Lower leg skin (tissue), 4 donors: ENCODE measurements at regions not wholly inside any gene's neighbourhood (a gene's known extent, or its start where the extent isn't known, plus 50 kb on each side); places are given as distances from the start of the nearest gene placed in this dataset.

ENCODE experiments used
- DNase-seq, 2 donors: peaks; one replicate each; pipeline ENCODE4 v3.0.0-alpha.2; 2019; ENCODE audit warnings: low spot score in 2 of 2
- H3K4me3 ChIP-seq: fragments of 200-600 bp; sonication (generic); 2 replicates; pipeline ENCODE4 v1.5.1; 2017; ENCODE audit warnings: mild to moderate bottlenecking, low read depth; ENCODE audit not compliant: poor library complexity, severe bottlenecking
- CTCF ChIP-seq, 3 donors: fragments of 450-650 bp; IDR thresholded peaks; one replicate each; pipeline ENCODE4 v1.5.1; 2016; ENCODE audit warnings: antibody characterized with exemption in 3 of 3, mild to moderate bottlenecking in 3 of 3, moderate library complexity in 2 of 3
- POLR2A ChIP-seq, 2 donors: fragments of 450-650 bp; IDR thresholded peaks; one replicate each; pipeline ENCODE4 v1.6.1; 2016 to 2017; ENCODE audit warnings: antibody characterized with exemption in 2 of 2, mild to moderate bottlenecking in 1 of 2, moderate library complexity in 1 of 2
- WGBS, 2 donors: methylation state at CpG; one replicate each; pipeline ENCODE4 v1.1.5; 2018; 5-methylcytosine and 5-hydroxymethylcytosine counted together
- intact Hi-C: fragments of 100-400 bp; cut with DNase I; formaldehyde crosslinking; loops from one replicate; pipeline ENCODE4 v1.15.0; 2023; ENCODE audit warnings: low total_unique reads

DNA sequence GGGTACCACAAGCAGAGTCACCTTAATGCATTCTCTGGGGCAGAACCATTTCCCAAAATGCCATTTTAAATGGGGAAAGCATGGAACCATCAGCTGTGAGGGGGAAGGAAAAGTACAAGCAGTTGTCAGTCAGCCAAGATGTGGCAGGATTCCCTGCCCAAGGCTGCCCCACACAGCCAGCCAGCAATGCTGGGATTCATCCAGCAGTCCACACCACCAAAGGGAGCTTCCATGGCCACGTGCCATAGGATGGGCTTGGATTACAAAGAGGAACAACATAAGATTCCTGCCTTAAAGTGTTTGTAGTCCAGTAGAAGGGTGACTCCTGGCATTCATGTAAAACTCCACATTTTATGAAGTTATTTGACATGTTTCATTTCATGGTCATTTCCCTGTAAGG lies 233.3 kb downstream of the SHOX2 start:
- 42 to 47% methylated on average over 1 of the region's 1 CpG for whole genome bisulfite sequencing, 2 donors
- no peak for DNase-seq
- intact Hi-C loops, result no loop called here

DNA sequence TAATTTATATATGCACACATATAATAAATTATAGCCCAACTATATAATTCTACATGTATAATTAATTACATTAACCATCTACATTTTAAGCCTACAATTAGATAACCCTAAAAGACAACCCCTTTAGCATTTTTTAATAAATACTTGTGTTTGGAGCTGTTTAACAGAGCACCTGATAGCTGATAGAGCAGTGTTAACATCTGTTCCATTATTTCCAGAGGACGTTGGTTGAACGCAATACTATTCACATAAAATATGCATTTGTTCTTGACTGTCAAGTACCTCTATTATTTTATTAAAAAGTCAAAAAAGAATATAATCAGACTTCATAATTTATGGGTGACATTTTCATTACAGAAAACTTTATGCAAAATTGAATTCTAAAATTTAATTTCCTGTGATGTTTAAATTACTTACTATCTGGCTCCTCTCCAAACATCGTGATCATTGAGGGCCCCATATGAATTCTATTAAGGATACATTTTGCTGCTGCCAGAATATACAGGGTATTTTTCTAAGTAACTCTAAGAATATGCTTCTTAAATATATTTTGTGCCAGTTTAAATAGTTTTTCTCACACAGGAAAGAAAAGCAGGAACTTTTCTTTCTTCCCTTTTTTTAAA lies 234.3 kb downstream of the SHOX2 start:
- intact Hi-C loops, result no loop called here
- H3K4me3 ChIP-seq, result no peak overlapping the region
- DNase-seq, result no peak
- 50 to 54% methylated on average over 3 of the region's 3 CpGs for WGBS, 2 donors
- TF ChIP-seq POLR2A (IDR thresholded peaks at IDR 0.05) (no peak), CTCF (IDR thresholded peaks at IDR 0.05) (no peak)

More for the DNA sequence above, 233.3 kb downstream of the SHOX2 start:
- TF ChIP-seq POLR2A (IDR thresholded peaks at IDR 0.05) (no peak), CTCF (IDR thresholded peaks at IDR 0.05) (no peak)
- H3K4me3 ChIP-seq, result no peak overlapping the region

DNA sequence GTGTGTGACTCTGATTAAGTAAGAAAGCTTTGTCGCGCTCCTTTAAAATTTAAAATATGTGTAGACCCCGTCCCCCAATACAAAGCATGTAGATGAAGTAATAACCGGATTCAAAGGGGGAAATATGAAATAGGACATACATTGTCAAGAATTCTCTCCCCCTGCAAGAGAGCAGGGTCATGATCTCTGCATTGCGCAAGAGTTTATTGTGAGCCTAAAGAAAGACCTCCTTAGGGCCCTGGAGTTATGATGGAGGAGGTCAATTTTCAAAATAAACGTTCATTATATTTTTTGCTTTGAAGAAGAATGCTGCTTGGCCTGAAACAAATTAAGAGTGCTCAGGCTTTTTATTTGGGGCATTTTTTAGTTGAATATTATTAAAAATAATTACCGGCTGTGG lies 235.0 kb downstream of the SHOX2 start:
- intact Hi-C loops, result no loop called here
- no peak overlapping the region for H3K4me3 ChIP-seq
- DNase-seq, result no peak
- TF ChIP-seq POLR2A (IDR thresholded peaks at IDR 0.05), result no peak
- no peak for TF ChIP-seq CTCF (IDR thresholded peaks at IDR 0.05)
- 80 to 86% methylated on average over 7 of the region's 7 CpGs for WGBS, 2 donors

DNA sequence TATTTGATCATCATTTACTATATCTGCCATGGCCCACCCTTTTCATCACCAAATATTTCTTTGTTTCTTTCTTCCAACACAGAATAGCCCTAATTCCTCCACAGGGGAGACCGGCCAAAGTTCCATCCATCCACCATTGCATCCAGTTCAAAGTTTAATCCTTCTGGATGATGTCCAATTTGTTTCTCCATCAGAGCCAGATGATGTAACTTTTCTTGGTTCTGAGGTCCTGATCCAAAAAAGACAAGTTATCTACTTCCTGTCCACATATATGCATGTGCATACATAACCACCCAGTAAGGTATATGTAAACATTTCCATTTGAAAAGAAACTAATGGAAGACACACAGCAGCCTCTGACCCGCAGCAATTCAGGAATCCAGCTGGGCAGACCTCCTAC lies 237.3 kb downstream of the SHOX2 start:
- WGBS, 2 donors, result 48 to 52% methylated on average over 2 of the region's 2 CpGs
- no peak for TF ChIP-seq CTCF (IDR thresholded peaks at IDR 0.05)
- no peak for TF ChIP-seq POLR2A (IDR thresholded peaks at IDR 0.05)
- no peak overlapping the region for H3K4me3 ChIP-seq
- intact Hi-C loops, result no loop called here
- no peak for DNase-seq

GRCh38 chr3:157868196-157868595 lies 238.0 kb downstream of the SHOX2 start:
- WGBS, 2 donors, result 52 to 64% methylated on average over 1 of the region's 1 CpG

More at GRCh38 chr3:157868196-157868595, 238.0 kb downstream of the SHOX2 start:
- H3K4me3 ChIP-seq, result no peak overlapping the region
- intact Hi-C loops, result no loop called here
- no peak for DNase-seq
- TF ChIP-seq CTCF (IDR thresholded peaks at IDR 0.05) (no peak), POLR2A (IDR thresholded peaks at IDR 0.05) (no peak)
